Mucosa of descending colon (tissue), 3 donors: ENCODE measurements at regions not wholly inside any gene's neighbourhood (a gene's known extent, or its start where the extent isn't known, plus 50 kb on each side); places are given as distances from the start of the nearest gene placed in this dataset.

ENCODE experiments used
- ATAC-seq: fragments of 200-7000 bp; cut with Tn5 transposase; one replicate; pipeline ENCODE4 v1.9.1; 2020; ENCODE audit warnings: mild to moderate bottlenecking, moderate library complexity
- DNase-seq, 3 donors: peaks; one replicate each; pipeline ENCODE4 v3.0.0-alpha.2; 2020
- H3K36me3 ChIP-seq: fragments of 200-600 bp; one replicate; pipeline ENCODE4 v1.8.0; 2021; ENCODE audit warnings: low read depth, mild to moderate bottlenecking
- H3K4me1 ChIP-seq: fragments of 200-600 bp; one replicate; pipeline ENCODE4 v1.8.0; 2021; ENCODE audit warnings: low read depth, mild to moderate bottlenecking
- H3K4me3 ChIP-seq: fragments of 200-600 bp; one replicate; pipeline ENCODE4 v1.8.0; 2021; ENCODE audit warnings: mild to moderate bottlenecking
- H3K9me3 ChIP-seq: fragments of 200-600 bp; one replicate; pipeline ENCODE4 v1.8.0; 2021; ENCODE audit warnings: mild to moderate bottlenecking
- intact Hi-C, 2 donors: fragments of 100-400 bp; cut with DNase I in 1 of 2; cut with micrococcal nuclease in 1 of 2; formaldehyde crosslinking; loops; one replicate each; pipeline versions ENCODE4 v1.11.0 to v1.11.1; 2022; cut with DNase I, micrococcal nuclease
- TF ChIP-seq, protein P1 (sequence below): fragments of 200-600 bp; IDR thresholded peaks from one replicate; pipeline ENCODE4 v1.8.0; 2022; ENCODE audit warnings: antibody characterized with exemption, mild to moderate bottlenecking
- donor health status: DM: no; HTN: no; CAD: no; lungs with moderate emphysema.
- donor health status: DM: no; HTN: no; CAD: no.
- donor health status: DM: no; HTN: yes; CAD: no.

GRCh38 chr14:97367278-97367677, 570.1 kb downstream of the VRK1 start:
- intact Hi-C loops, result no loop called here
- no peaks in the 10 kb centered on the region for H3K4me1 ChIP-seq
- DNase-seq (no peak), ATAC-seq (no peak)
- H3K9me3 ChIP-seq, result no peaks in the 10 kb centered on the region
- H3K4me3 ChIP-seq, result no peak overlapping the region
- TF ChIP-seq, protein P1, sequence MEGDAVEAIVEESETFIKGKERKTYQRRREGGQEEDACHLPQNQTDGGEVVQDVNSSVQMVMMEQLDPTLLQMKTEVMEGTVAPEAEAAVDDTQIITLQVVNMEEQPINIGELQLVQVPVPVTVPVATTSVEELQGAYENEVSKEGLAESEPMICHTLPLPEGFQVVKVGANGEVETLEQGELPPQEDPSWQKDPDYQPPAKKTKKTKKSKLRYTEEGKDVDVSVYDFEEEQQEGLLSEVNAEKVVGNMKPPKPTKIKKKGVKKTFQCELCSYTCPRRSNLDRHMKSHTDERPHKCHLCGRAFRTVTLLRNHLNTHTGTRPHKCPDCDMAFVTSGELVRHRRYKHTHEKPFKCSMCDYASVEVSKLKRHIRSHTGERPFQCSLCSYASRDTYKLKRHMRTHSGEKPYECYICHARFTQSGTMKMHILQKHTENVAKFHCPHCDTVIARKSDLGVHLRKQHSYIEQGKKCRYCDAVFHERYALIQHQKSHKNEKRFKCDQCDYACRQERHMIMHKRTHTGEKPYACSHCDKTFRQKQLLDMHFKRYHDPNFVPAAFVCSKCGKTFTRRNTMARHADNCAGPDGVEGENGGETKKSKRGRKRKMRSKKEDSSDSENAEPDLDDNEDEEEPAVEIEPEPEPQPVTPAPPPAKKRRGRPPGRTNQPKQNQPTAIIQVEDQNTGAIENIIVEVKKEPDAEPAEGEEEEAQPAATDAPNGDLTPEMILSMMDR, result no peak
- no peaks in the 10 kb centered on the region for H3K36me3 ChIP-seq

DNA sequence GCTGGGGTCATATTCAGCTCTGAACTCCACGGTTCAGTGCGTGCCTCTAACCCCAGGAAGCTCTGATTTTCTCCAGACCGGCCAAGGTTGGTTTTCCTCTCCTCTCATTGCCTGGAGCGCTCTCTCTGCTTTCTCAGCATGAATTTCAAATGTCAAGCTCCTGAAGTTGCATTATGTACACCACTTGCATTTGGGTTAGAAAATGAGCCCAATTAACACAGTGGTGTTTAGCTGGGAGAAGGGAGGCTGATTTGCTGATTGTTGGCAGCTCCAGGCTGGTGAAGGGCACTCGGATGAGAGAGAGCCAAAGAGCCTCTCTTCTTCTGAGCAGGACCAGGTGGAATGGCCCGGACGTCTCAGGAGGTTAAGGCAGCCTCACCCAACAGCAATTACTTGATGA, 570.9 kb downstream of the VRK1 start:
- ATAC-seq (no peak), DNase-seq (no peak)
- TF ChIP-seq, protein P1, result no peak
- Histone ChIP-seq H3K4me3 (no peak overlapping the region), H3K4me1 (no peaks in the 10 kb centered on the region), H3K36me3 (no peaks in the 10 kb centered on the region), H3K9me3 (no peaks in the 10 kb centered on the region)
- intact Hi-C loops, result no loop called here

DNA sequence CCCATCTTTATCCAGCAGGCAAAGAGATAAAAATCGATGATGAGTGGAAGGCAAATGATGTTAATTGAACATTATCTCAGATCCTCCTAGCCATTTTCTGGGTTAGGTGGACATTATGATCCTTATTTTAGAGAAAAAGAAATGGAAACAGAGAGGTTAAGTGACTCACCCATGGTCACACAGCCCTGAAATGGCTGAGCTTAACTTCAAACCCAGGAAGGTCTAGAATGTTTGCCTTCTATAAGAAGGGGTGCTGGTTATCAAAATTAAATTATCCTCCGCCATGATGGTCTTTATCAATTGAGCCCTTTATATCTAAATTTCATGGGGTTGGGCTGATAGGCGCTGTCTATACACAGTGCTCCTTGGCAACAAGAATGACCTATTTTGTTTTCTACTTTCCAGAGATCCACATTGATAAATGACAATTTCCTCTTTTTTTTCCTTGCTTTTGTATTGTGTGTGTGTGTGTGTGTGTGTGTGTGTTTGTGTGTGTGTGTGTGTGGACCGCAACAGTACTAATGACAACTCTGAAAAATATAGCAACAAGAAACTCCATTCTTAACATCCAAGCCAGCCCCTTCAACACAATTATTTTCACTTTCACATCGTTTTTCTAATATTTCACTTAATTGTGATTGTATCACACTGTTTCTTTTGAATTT, 571.9 kb downstream of the VRK1 start:
- no peak for ATAC-seq
- intact Hi-C loops, result no loop called here
- TF ChIP-seq, protein P1, result no peak

GRCh38 chr14:97369901-97370300, 572.7 kb downstream of the VRK1 start:
- ATAC-seq, result no peak

More for the DNA sequence above, 571.9 kb downstream of the VRK1 start:
- H3K36me3 ChIP-seq, result no peaks in the 10 kb centered on the region
- no peak for DNase-seq
- H3K4me3 ChIP-seq, result no peak overlapping the region
- H3K9me3 ChIP-seq, result no peaks in the 10 kb centered on the region
- H3K4me1 ChIP-seq, result no peaks in the 10 kb centered on the region

DNA sequence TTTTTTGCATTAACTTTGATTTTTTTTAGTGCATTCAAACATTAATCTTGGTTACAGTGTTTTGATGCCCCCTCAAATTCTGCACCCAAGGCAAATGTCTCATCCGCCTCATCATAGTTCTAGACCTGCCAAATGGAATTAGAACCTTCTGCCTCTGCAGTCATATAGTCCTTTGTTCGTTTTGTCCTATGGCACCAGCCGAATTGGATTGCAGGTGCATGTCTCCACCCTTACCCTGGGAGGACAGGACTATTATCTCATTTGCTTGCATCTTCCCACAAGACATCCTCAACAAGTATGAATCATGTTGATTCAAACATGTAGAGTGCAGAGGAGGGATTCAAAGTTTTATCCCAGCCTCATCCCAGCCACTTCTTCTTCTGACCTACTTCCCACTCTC, 579.1 kb downstream of the VRK1 start:
- intact Hi-C loops, result no loop called here

More at GRCh38 chr14:97369901-97370300, 572.7 kb downstream of the VRK1 start:
- Histone ChIP-seq H3K4me3 (no peak overlapping the region), H3K9me3 (no peaks in the 10 kb centered on the region), H3K36me3 (no peaks in the 10 kb centered on the region), H3K4me1 (no peaks in the 10 kb centered on the region)
- intact Hi-C loops, result no loop called here
- DNase-seq, result no peak
- TF ChIP-seq, protein P1, result no peak

More for the DNA sequence above, 579.1 kb downstream of the VRK1 start:
- Histone ChIP-seq H3K4me3 (no peak overlapping the region), H3K4me1 (no peaks in the 10 kb centered on the region), H3K9me3 (no peaks in the 10 kb centered on the region), H3K36me3 (no peaks in the 10 kb centered on the region)
- TF ChIP-seq, protein P1, result no peak
- ATAC-seq, result no peak
- no peak for DNase-seq
